ENCODE measurements at regions not wholly inside any gene's neighbourhood (a gene's known extent, or its start where the extent isn't known, plus 50 kb on each side); places are given as distances from the start of the nearest gene placed in this dataset.

- no peak for DNase-seq
These were observed 273.0 kb upstream of the DAB1 start for GRCh38 chr1:57696904-57697303.

- DNase-seq = no peak
These were observed 272.2 kb upstream of the DAB1 start for GRCh38 chr1:57696043-57696442.

- no peak for DNase-seq
These were observed 262.4 kb upstream of the DAB1 start for GRCh38 chr1:57686306-57686705.

DNA sequence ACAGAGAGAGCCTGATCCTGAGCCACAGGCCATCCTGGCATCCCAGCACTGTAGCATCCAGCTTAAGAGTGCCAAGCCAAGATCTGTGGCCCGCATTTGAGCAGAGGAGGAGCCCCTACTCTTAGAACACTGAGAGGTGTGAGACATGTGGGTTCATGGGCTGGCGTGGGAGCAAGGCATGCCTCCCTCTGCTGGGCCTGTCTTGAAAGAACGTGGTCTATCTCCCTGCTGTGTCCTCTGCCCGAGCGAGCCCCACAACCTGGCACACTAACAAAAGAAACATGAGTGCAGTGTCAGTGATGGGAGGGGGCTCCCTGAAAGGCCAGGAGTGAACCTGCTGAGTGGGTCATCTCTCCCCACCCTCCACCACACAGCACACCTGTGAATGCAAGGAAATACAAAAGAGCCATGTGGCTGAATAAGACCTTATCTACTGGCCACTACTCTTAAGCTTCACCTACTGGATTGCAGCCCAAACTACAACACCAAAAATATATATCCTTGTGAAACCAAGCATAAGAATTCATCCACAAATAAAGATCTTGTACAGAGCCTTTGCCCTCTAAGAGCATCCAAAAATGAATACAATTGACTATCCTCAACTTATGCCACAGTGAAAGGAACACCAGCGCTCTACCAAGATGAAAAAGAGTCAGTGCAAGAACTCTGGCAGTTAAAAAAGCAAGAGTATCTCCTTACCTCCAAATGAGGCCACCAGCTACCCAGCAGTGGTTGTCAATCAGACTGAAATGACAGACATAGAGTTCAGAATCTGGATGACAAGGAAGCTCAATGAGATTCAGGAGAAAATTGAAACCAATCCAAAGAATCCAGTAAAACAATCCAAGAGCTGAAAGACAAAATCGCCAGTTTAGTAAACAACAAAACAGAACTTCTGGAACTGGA is 259.4 kb upstream of the DAB1 start:
- no peak for DNase-seq

GRCh38 chr1:57678138-57678537 is 254.3 kb upstream of the DAB1 start:
- no peak for DNase-seq

- no peak for DNase-seq
These were observed 251.9 kb upstream of the DAB1 start for GRCh38 chr1:57675776-57676175.

DNA sequence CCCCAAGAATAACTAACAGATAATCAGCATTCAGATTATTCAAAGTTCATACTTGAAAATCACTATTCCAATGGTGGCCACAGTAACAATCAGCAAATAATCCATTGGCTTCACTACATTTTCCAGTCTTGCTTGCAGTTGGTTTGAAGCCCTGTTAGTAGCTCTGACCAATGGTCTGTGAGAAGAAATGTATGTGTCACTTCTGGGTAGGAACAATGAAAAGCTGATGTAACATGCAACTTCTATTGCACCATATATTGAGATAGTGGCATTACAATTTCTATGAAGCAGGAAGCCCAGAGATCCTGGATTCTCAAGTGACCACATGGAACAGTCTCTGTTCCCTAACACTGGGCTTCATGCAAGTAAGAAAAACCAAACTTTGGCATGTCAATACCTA is 250.9 kb upstream of the DAB1 start:
- DNase-seq = no peak

- no peak for DNase-seq
These were observed 248.7 kb upstream of the DAB1 start for GRCh38 chr1:57672346-57673140.

GRCh38 chr1:57671750-57672149 is 247.9 kb upstream of the DAB1 start:
- no peak for DNase-seq

DNA sequence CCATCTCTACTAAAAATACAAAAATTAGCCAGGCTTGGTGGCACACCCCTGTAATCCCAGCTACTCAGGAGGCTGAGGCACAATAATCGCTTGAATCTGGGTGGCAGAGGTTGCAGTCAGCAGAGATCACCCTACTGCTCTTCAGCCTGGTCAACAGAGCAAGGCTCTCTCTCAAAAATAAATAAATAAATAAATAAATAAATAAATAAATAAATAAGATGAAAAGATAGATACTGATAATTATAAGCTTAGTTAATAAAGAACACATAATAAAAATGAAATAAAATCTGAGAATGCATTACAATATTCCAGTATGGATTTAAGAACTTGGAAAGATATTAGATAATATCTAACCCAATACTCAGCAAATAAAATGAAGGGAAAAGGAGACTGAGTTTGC is 235.9 kb upstream of the DAB1 start:
- DNase-seq = no peak

- DNase-seq = no peak
These were observed 231.3 kb upstream of the DAB1 start for GRCh38 chr1:57655161-57655560.

- no peak for DNase-seq
These were observed 220.8 kb upstream of the DAB1 start for GRCh38 chr1:57644667-57645066.

- DNase-seq = no peak
These were observed 214.4 kb upstream of the DAB1 start for GRCh38 chr1:57638239-57638638.

DNA sequence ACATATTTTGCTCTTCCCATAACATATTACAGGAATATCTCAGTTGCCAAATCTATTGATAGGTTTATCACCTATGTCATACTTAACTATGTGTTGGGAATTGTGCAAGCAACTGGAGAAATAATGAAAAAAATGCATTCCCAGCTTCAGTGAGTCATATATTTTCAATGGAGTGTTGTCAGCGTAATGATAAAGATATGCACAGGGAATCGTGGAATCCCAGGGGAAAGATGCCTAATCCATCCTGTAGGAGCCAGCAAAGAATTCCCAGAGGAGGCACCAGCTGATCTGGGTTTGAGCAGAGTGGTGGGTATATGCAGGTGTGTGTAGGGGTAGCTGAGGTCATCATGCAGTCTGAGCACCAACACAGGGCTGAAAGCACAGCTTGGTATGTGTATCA is 213.3 kb upstream of the DAB1 start:
- DNase-seq = no peak

DNA sequence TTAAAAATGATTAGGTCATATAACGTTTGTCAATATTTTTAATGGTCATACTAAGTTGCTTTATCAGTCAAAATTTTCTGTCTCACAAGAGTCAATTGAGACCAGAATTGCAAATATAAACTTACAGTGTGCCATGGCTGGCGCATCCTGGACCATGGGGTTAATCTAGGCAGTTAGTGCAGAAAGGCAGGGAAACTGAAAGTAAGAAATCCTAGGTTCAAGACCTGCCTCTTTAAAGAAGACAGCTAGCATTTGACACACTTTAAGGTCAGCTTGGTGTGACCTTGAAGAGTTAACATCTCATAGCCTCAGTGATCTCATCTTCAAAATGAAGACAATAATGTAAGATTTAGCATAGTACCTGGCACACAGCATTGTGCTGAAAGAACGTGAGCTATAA is 210.0 kb upstream of the DAB1 start:
- no peak for DNase-seq

- no peak for DNase-seq
These were observed 209.2 kb upstream of the DAB1 start for GRCh38 chr1:57633056-57633455.

GRCh38 chr1:57632401-57632800 is 208.5 kb upstream of the DAB1 start:
- no peak for DNase-seq

- no peak for DNase-seq
These were observed 203.8 kb upstream of the DAB1 start for GRCh38 chr1:57627612-57628011.

DNA sequence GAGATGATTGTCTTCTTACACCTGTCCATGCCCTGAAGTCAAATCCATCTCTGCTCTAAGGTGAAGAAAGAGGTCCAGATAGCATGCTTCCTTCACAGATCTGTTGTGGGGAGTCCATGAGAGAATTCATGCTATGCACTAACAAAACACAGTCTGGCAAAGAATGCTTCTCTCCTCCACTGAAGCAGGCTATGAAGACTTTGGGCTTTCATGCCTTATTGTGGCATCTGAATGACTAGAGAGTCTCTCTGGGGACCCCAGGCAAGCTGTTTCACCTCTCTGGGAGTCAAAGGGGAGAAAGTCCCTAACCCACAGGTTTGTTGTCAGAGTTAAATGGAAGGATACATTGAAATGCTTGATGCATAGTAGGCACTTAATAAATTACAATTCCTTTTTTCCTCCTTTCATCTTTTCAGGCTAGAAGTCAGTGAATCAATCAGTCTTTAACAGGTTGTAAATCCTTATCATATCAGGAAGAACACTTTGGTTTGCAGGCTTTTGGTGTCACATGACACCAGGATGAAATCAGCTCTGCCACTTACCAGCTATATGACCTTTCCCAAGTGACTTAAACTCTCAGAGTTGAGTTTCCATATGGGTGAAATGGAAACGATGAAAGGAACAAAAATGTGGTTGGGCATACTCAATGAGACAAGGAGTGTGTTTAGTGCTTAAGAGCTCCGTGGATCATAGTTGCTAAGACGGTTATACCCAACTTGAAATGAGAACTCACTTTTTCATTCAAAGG is 200.1 kb upstream of the DAB1 start:
- no peak for DNase-seq

GRCh38 chr1:57623039-57623790 is 199.4 kb upstream of the DAB1 start:
- no peak for DNase-seq

DNA sequence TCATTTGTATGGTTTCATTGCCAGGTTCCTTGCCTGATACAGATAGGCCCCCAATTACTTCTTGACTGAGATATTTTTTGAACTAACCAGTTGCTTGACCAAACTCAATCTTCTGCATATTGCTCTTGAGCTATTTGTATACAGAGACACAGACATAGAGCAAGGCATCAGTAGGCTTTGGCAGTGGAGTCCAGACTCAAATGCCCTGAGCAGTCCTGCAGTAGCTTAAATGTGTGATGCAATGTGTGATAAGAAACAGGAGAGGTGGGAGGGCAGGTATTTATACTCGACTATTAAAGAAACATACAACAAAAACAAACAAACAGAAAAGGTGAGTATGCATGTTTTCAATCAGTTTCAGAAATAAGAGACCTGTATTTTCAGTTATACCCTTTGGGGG is 197.9 kb upstream of the DAB1 start:
- no peak for DNase-seq

DNA sequence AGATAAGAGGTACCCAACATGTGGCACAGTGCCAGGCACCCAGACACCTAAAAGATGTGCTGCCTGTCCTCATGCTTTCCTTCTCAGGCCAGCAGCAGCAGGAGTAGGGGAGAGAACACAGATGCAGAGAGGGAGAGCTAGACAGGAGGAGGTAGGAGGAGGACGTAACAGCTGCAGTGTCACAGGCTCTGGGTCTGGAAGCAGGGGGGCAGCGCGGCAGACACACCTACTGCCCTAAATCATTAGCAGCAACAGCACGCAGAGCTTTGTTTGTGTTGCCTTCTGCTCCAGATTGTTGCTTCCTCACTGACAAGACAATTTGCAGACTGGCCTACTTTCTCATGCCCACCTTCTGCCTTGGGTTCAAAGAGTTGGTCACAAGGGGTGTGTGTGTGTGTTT is 196.7 kb upstream of the DAB1 start:
- DNase-seq = no peak

GRCh38 chr1:57616921-57617320 is 193.1 kb upstream of the DAB1 start:
- no peak for DNase-seq
